AG04450 (cell line): ENCODE measurements at regions not wholly inside any gene's neighbourhood (a gene's known extent, or its start where the extent isn't known, plus 50 kb on each side); places are given as distances from the start of the nearest gene placed in this dataset.

ENCODE experiments used
- CTCF ChIA-PET: fragments of 300-600, 350-600 bp; formaldehyde crosslinking; extraction: SDS; loops from one replicate; lab custom pipeline; 2022; ENCODE audit warnings: antibody characterized with exemption, inconsistent platforms; lab: Charles Lee
- POLR2A ChIA-PET: fragments of 350-600 bp; formaldehyde crosslinking; extraction: SDS; loops from one replicate; lab custom pipeline; 2021; ENCODE audit warnings: antibody characterized with exemption, inconsistent platforms; lab: Yijun Ruan, JAX
- DNase-seq: peaks from one replicate; pipeline ENCODE4 v3.0.0-alpha.2; 2011; ENCODE audit warnings: low read depth, low spot score
- H3K27ac ChIP-seq: one replicate; pipeline ENCODE4 v1.5.1; 2012; ENCODE audit warnings: low read depth, low read length, control low read depth
- H3K27me3 ChIP-seq: one replicate; pipeline ENCODE4 v1.6.0; 2012; ENCODE audit warnings: low read length; ENCODE audit not compliant: control insufficient read depth, insufficient read depth
- H3K4me3 ChIP-seq: 2 replicates; pipeline ENCODE4 v1.5.1; 2011; ENCODE audit warnings: mild to moderate bottlenecking, low read depth, low read length, control low read depth
- H3K9me3 ChIP-seq: 2 replicates; pipeline ENCODE4 v1.5.1; 2012; ENCODE audit warnings: low read length; ENCODE audit not compliant: control insufficient read depth, insufficient read depth
- CTCF ChIP-seq: IDR thresholded peaks from 2 replicates; pipeline ENCODE4 v1.5.1; 2011; ENCODE audit warnings: low read depth, low read length, control low read depth, inconsistent platforms

- H3K4me3 ChIP-seq, result no peak overlapping the region
- no peaks in the 10 kb centered on the region for H3K9me3 ChIP-seq
- TF ChIP-seq CTCF, result no peak
- no peak overlapping the region for H3K27ac ChIP-seq
- CTCF ChIA-PET, result no interaction called here
- POLR2A ChIA-PET, result no interaction called here
- H3K27me3 ChIP-seq, result no peaks in the 10 kb centered on the region
- no peak for DNase-seq
Measured at GRCh38 chr10:44557596-44558191, 172.8 kb upstream of the CXCL12 start.

- POLR2A ChIA-PET, result no interaction called here
- no peaks in the 10 kb centered on the region for H3K27me3 ChIP-seq
- H3K27ac ChIP-seq, result no peak overlapping the region
- H3K9me3 ChIP-seq, result no peaks in the 10 kb centered on the region
- no peak for TF ChIP-seq CTCF
- no peak for DNase-seq
- H3K4me3 ChIP-seq, result no peak overlapping the region
- CTCF ChIA-PET, result no interaction called here
Measured at GRCh38 chr10:44558521-44558920, 173.6 kb upstream of the CXCL12 start.

- no peaks in the 10 kb centered on the region for H3K9me3 ChIP-seq
- DNase-seq, result no peak
- H3K27ac ChIP-seq, result no peak overlapping the region
- TF ChIP-seq CTCF, result no peak
- ChIA-PET POLR2A (no interaction called here), CTCF (interaction anchor here (1.0 kb wide), 1 partner anchor 294 kb away, joined by 3 read pairs; no protein-coding TSS in a partner anchor)
- no peaks in the 10 kb centered on the region for H3K27me3 ChIP-seq
- H3K4me3 ChIP-seq, result no peak overlapping the region
Measured at GRCh38 chr10:44564361-44564760, 179.5 kb upstream of the CXCL12 start.

- ChIA-PET POLR2A (no interaction called here), CTCF (interaction anchor here (1.0 kb wide), 1 partner anchor 294 kb away, joined by 3 read pairs; no protein-coding TSS in a partner anchor)
- Histone ChIP-seq H3K4me3 (no peak overlapping the region), H3K27me3 (no peaks in the 10 kb centered on the region), H3K27ac (no peak overlapping the region), H3K9me3 (no peaks in the 10 kb centered on the region)
- no peak for DNase-seq
- no peak for TF ChIP-seq CTCF
Measured at GRCh38 chr10:44564790-44565189, 179.9 kb upstream of the CXCL12 start.

- CTCF ChIA-PET, result no interaction called here
Measured at GRCh38 chr10:44566786-44567185, 181.9 kb upstream of the CXCL12 start.

More at GRCh38 chr10:44566786-44567185, 181.9 kb upstream of the CXCL12 start:
- POLR2A ChIA-PET, result no interaction called here
- no peak for TF ChIP-seq CTCF
- DNase-seq, result no peak
- Histone ChIP-seq H3K9me3 (no peaks in the 10 kb centered on the region), H3K27me3 (no peaks in the 10 kb centered on the region), H3K4me3 (no peak overlapping the region), H3K27ac (no peak overlapping the region)
